Neural cell (in vitro differentiated cells): ENCODE measurements at regions not wholly inside any gene's neighbourhood (a gene's known extent, or its start where the extent isn't known, plus 50 kb on each side); places are given as distances from the start of the nearest gene placed in this dataset.

Experiments used
- EP300 ChIP-seq: fragments of 450-650 bp; conservative IDR thresholded peaks from 2 replicates; pipeline ENCODE4 v1.6.1; 2014; ENCODE audit warnings: antibody characterized with exemption, mild to moderate bottlenecking, moderate library complexity; ENCODE audit not compliant: poor library complexity, severe bottlenecking
- MXI1 ChIP-seq: fragments of 450-650 bp; conservative IDR thresholded peaks from 2 replicates; pipeline ENCODE4 v1.6.1; 2014; ENCODE audit warnings: antibody characterized with exemption, mild to moderate bottlenecking; ENCODE audit not compliant: poor library complexity, severe bottlenecking
- POLR2AphosphoS5 ChIP-seq: IDR thresholded peaks from 2 replicates; pipeline ENCODE4 v1.6.1; 2012
- REST ChIP-seq: IDR thresholded peaks from 2 replicates; pipeline ENCODE4 v1.6.1; 2012; ENCODE audit warnings: borderline replicate concordance
- SMC3 ChIP-seq: fragments of 450-650 bp; conservative IDR thresholded peaks from 2 replicates; pipeline ENCODE4 v1.6.1; 2014; ENCODE audit warnings: antibody characterized with exemption, mild to moderate bottlenecking, moderate library complexity; ENCODE audit not compliant: poor library complexity
- TAF1 ChIP-seq: IDR thresholded peaks from 2 replicates; pipeline ENCODE4 v1.6.1; 2012; ENCODE audit warnings: low read depth
- TF ChIP-seq, protein P1 (sequence below): fragments of 450-650 bp; IDR thresholded peaks from 2 replicates; pipeline ENCODE4 v1.5.1; 2014; ENCODE audit warnings: antibody characterized with exemption, mild to moderate bottlenecking, moderate library complexity; ENCODE audit not compliant: poor library complexity, severe bottlenecking

DNA sequence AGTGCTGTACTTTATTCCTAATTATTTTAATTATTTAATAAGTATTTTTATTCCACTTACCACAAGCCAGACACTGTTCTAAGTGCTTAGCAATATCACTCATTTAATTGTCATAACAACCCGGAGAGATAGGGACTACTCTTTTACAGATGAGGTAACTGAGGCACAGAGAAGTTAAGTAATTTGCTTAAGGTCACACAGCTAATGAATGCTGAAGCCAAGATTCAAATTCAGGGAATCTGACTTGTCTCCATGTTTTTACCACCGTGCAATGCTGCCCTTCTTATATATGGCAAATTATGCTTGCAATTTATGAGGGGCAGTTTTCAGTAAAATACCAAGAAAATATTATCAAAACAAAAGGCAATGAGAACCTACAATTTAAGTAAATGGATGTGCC, 168.4 kb upstream of the KIF2A start:
- TF ChIP-seq, protein P1, sequence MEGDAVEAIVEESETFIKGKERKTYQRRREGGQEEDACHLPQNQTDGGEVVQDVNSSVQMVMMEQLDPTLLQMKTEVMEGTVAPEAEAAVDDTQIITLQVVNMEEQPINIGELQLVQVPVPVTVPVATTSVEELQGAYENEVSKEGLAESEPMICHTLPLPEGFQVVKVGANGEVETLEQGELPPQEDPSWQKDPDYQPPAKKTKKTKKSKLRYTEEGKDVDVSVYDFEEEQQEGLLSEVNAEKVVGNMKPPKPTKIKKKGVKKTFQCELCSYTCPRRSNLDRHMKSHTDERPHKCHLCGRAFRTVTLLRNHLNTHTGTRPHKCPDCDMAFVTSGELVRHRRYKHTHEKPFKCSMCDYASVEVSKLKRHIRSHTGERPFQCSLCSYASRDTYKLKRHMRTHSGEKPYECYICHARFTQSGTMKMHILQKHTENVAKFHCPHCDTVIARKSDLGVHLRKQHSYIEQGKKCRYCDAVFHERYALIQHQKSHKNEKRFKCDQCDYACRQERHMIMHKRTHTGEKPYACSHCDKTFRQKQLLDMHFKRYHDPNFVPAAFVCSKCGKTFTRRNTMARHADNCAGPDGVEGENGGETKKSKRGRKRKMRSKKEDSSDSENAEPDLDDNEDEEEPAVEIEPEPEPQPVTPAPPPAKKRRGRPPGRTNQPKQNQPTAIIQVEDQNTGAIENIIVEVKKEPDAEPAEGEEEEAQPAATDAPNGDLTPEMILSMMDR = no peak
- TF ChIP-seq REST (no peak), POLR2AphosphoS5 (no peak), EP300 (no peak), SMC3 (no peak), MXI1 (no peak), TAF1 (no peak)
